ENCODE measurements at regions not wholly inside any gene's neighbourhood (a gene's known extent, or its start where the extent isn't known, plus 50 kb on each side); places are given as distances from the start of the nearest gene placed in this dataset.

DNA sequence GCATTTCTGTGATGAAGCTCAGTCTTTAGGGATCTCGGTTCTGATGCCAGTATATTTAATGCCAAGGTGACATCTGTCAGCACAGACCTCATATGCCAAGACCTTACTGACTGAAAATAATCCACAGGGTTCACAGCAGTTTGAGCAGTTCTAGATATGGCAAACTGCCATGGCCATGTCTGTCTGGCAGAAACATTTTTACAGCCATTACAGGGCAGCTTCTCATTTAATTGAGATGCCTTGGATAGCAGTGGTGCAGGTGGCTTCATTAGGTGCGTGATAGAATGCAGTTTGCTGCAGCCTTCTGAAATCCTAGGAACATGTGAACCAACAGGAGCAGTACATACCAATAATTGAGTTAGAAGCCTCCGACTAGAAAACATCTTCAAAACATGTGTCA lies 510.6 kb downstream of the XIRP2 start:
- no peak overlapping the region for H3K4me3 ChIP-seq (ENCODE audit: low read depth in 2 of 2, low read length in 2 of 2)
- ATAC-seq = no peak
- intact Hi-C loops (cut with micrococcal nuclease; ENCODE audit: unreplicated experiment) (no loop called here), in situ Hi-C loops (cut with HindIII; ENCODE audit: low pct_unique_long_range_greater_than_20kb, low sequenced_read_pairs) (no loop called here)
- ChIA-PET POLR2A (no interaction called here), CTCF (no interaction called here)
- H3K36me3 ChIP-seq (ENCODE audit: control insufficient read depth, insufficient read depth, low read length) = no peaks in the 10 kb centered on the region
- no TSS peak for BruUV-seq (replicated peaks)
- TF ChIP-seq, protein P1, sequence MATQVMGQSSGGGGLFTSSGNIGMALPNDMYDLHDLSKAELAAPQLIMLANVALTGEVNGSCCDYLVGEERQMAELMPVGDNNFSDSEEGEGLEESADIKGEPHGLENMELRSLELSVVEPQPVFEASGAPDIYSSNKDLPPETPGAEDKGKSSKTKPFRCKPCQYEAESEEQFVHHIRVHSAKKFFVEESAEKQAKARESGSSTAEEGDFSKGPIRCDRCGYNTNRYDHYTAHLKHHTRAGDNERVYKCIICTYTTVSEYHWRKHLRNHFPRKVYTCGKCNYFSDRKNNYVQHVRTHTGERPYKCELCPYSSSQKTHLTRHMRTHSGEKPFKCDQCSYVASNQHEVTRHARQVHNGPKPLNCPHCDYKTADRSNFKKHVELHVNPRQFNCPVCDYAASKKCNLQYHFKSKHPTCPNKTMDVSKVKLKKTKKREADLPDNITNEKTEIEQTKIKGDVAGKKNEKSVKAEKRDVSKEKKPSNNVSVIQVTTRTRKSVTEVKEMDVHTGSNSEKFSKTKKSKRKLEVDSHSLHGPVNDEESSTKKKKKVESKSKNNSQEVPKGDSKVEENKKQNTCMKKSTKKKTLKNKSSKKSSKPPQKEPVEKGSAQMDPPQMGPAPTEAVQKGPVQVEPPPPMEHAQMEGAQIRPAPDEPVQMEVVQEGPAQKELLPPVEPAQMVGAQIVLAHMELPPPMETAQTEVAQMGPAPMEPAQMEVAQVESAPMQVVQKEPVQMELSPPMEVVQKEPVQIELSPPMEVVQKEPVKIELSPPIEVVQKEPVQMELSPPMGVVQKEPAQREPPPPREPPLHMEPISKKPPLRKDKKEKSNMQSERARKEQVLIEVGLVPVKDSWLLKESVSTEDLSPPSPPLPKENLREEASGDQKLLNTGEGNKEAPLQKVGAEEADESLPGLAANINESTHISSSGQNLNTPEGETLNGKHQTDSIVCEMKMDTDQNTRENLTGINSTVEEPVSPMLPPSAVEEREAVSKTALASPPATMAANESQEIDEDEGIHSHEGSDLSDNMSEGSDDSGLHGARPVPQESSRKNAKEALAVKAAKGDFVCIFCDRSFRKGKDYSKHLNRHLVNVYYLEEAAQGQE (IDR thresholded peaks at IDR 0.05; ENCODE audit: insufficient read depth in 1 of 2, low read depth in 2 of 2, low read length in 1 of 2) = no peak
- TF ChIP-seq TCF7L2 (IDR thresholded peaks at IDR 0.05; ENCODE audit: low read depth, low read length) (no peak), SIN3A (IDR thresholded peaks at IDR 0.05; ENCODE audit: borderline replicate concordance, insufficient read depth, low read depth, low read length) (no peak), POLR2AphosphoS5 (IDR thresholded peaks at IDR 0.05; ENCODE audit: low read depth, low read length) (no peak)
- TF ChIP-seq, protein P2, sequence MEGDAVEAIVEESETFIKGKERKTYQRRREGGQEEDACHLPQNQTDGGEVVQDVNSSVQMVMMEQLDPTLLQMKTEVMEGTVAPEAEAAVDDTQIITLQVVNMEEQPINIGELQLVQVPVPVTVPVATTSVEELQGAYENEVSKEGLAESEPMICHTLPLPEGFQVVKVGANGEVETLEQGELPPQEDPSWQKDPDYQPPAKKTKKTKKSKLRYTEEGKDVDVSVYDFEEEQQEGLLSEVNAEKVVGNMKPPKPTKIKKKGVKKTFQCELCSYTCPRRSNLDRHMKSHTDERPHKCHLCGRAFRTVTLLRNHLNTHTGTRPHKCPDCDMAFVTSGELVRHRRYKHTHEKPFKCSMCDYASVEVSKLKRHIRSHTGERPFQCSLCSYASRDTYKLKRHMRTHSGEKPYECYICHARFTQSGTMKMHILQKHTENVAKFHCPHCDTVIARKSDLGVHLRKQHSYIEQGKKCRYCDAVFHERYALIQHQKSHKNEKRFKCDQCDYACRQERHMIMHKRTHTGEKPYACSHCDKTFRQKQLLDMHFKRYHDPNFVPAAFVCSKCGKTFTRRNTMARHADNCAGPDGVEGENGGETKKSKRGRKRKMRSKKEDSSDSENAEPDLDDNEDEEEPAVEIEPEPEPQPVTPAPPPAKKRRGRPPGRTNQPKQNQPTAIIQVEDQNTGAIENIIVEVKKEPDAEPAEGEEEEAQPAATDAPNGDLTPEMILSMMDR (IDR thresholded peaks at IDR 0.05) = no peak
- H3K27me3 ChIP-seq (ENCODE audit: control insufficient read depth, insufficient read depth, low read length) = no peaks in the 10 kb centered on the region
- H3K27ac ChIP-seq (ENCODE audit: low read length) = no peak overlapping the region
- H3K9me3 ChIP-seq (ENCODE audit: control insufficient read depth, insufficient read depth, low read depth, low read length) = no peaks in the 10 kb centered on the region
- H3K4me1 ChIP-seq (ENCODE audit: control insufficient read depth, insufficient read depth, low read length) = no peaks in the 10 kb centered on the region
- DNase-seq (ENCODE audit: low read depth, low spot score) = no peak

DNA sequence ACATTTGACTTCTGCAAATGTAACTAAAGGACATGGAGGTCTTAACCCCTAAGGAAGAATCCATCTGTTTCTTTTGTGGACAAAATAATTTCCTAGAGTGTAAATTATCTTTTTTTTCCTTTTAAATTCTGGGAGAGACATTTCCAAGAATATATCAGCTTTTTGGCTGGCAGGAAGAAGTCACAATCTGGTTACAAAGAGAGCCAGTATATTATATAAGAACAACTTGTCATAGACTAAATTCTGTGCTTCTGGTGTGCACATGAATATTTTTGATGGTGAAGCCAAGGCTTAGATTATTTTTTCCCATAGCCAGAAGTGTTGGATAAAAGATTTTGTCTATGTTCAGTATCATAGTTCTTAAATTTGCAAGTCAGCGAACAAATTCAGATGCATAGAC lies 500.6 kb downstream of the XIRP2 start:
- Histone ChIP-seq H3K9me3 (ENCODE audit: control insufficient read depth, insufficient read depth, low read depth, low read length) (no peaks in the 10 kb centered on the region; the same call in 1 of the 2 replicates), H3K27ac (ENCODE audit: low read length) (no peak overlapping the region), H3K27me3 (ENCODE audit: control insufficient read depth, insufficient read depth, low read length) (no peaks in the 10 kb centered on the region), H3K4me1 (ENCODE audit: control insufficient read depth, insufficient read depth, low read length) (no peaks in the 10 kb centered on the region), H3K36me3 (ENCODE audit: control insufficient read depth, insufficient read depth, low read length) (no peaks in the 10 kb centered on the region), H3K4me3 (ENCODE audit: low read depth in 2 of 2, low read length in 2 of 2) (no peak overlapping the region)
- ChIA-PET CTCF (no interaction called here), POLR2A (no interaction called here)
- in situ Hi-C loops (cut with HindIII; ENCODE audit: low pct_unique_long_range_greater_than_20kb, low sequenced_read_pairs) (no loop called here), intact Hi-C loops (cut with micrococcal nuclease; ENCODE audit: unreplicated experiment) (no loop called here)
- TF ChIP-seq, protein P2 (IDR thresholded peaks at IDR 0.05) = no peak
- TF ChIP-seq TCF7L2 (IDR thresholded peaks at IDR 0.05; ENCODE audit: low read depth, low read length) (no peak), SIN3A (IDR thresholded peaks at IDR 0.05; ENCODE audit: borderline replicate concordance, insufficient read depth, low read depth, low read length) (no peak), POLR2AphosphoS5 (IDR thresholded peaks at IDR 0.05; ENCODE audit: low read depth, low read length) (no peak)
- TF ChIP-seq, protein P1 (IDR thresholded peaks at IDR 0.05; ENCODE audit: insufficient read depth in 1 of 2, low read depth in 2 of 2, low read length in 1 of 2) = no peak
- no peak for DNase-seq (ENCODE audit: low read depth, low spot score)
- ATAC-seq = no peak
- no TSS peak for BruUV-seq (replicated peaks)
